Left cardiac atrium (tissue), 4 donors: ENCODE measurements at regions not wholly inside any gene's neighbourhood (a gene's known extent, or its start where the extent isn't known, plus 50 kb on each side); places are given as distances from the start of the nearest gene placed in this dataset.
"Not testable (repeated sequence)": the region's sequence is repeated elsewhere in the genome, so short reads cannot be mapped to it uniquely, and the experiment has no call there.

Source experiments
- ATAC-seq, 2 donors: fragments of 200-7000 bp; cut with Tn5 transposase; one replicate each; pipeline ENCODE4 v1.9.1; 2020; ENCODE audit warnings: mild to moderate bottlenecking in 2 of 2, moderate library complexity in 2 of 2
- DNase-seq: peaks from one replicate; pipeline ENCODE4 v3.0.0-alpha.2; 2020
- intact Hi-C, 2 donors: fragments of 100-400 bp; cut with DNase I; formaldehyde crosslinking; loops; one replicate each; pipeline versions ENCODE4 v1.14.1 to v1.15.1; 2022 to 2023
- donor health status: DM: no; HTN: yes; CAD: no.
- donor health status: DM: no; HTN: yes; CAD: no; lungs with severe emphysema.
- donor health status: DM: yes; HTN: yes; CAD: no.
- donor health status: Dilated cardiomyopathy.

DNA sequence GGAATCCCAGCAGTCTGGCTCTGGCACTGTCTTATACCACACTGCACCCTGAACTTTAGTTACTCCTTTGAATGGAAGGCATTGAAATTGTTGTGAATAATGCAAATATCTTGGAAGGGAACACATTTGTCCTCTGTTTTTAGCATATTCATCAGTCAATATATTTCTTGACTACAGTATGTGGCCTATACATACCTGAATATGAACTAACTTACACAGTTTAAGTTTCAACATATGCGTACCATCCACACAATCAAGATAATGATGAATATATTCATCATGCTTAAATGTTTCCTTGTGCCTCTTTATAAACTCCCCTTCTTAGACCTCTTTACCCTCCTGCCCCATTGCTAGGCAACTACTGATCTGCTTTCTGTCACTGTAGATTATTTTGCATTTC lies 145.7 kb upstream of the ESX1 start:
- intact Hi-C loops, result no loop called here
- no peak for ATAC-seq
- no peak for DNase-seq

DNA sequence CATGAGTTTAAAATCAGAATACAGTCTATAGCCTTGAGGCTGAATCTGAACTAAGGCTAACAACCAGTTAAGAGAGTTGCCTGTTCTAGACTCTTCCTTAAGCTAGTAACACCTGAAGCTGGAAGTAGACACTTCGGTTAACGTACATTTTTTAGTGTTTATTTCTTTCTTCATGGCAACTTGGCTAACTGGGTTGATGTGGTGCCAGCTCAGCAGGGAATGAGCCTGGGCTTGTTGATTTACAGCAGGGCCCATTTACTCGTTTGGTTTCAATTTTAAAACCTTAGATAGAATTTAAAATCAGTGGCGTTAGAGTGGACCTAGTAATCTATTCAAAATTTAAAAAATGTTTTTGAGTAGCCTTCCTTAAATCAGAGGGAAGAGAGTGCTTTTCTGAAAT lies 137.6 kb upstream of the ESX1 start:
- ATAC-seq, result no peak

DNA sequence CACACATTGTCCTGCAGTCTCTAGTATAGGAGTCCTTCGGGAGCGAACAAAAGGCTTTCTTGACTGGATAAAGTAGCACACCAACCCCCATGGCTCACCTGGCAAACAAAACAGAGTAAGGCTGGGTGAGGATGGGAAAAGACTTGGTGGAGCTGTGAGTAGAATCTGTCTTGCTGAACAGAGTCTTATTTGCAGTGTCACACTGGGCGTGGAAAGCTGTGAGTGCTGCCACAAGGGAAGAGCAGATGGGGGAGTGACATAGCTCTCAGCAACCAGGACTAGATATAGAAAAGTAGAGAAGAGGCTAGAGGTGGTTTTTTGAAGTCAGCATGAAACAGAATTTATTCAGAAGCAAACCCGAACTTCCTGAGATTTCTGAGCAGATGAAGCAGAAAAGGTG lies 137.2 kb upstream of the ESX1 start:
- ATAC-seq (no peak), DNase-seq (no peak)
- intact Hi-C loops, result no loop called here

More for the DNA sequence above, 137.6 kb upstream of the ESX1 start:
- no peak for DNase-seq
- intact Hi-C loops, result no loop called here

DNA sequence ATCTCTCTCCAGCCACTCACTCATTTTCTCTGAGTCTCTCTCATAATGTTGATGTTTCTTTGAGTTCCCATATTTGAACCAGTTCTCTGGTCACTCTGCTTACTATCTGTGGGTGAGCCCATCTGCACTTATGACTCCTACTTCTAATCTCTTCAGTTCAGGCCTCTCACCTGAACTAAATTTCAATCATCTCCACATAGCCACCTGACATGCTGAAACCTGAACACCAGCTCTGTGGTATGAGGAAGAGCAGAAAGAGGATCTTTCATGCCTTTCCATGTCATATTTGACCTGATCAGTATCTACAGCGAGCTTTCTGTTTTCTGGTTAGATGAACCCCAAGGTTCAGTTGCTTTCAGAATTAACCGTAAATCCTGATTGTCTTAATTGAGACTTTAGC lies 122.2 kb upstream of the ESX1 start:
- intact Hi-C loops, result no loop called here

DNA sequence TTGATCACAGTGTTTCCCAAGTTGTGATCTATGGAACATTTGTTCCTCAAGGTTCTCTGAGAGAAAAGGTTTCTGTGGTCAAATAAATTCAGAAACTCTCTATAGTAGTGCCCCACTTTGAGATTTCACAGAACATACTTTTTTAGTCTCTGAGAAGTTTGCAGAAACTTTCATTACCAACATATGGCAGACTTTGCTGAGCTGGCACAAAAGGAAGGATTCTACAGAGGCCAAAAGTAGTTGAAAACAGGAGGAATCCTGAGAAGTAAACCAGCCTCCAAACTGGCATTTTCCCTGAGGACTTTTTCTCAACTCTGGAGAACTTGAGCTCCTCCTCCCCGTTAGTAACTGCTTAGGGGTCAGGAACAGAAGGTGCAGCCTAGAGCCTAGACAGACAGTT lies 117.8 kb upstream of the ESX1 start:
- ATAC-seq, result no peak
- no peak for DNase-seq
- intact Hi-C loops, result no loop called here

More for the DNA sequence above, 122.2 kb upstream of the ESX1 start:
- ATAC-seq, result no peak
- DNase-seq, result no peak

DNA sequence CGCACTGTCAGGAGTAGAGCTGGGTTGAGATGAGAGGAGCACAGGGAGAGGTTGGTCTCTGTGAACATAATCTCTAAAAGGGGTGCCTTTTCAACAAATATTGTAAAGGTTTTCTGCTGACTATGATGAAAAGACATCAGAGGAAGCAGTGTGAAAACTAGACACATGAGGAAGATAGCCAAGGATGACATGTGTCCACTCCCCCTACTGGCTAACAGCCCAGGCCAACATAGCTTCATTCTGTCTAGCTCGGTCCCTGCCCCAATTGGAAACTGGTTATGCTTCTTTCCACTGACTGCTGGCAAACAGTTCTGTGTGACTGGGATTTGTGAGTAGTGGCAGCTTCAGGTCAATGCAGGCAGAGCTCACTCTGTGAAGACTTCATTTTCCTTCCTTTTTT lies 115.4 kb upstream of the ESX1 start:
- ATAC-seq (no peak), DNase-seq (no peak)
- intact Hi-C loops, result no loop called here

DNA sequence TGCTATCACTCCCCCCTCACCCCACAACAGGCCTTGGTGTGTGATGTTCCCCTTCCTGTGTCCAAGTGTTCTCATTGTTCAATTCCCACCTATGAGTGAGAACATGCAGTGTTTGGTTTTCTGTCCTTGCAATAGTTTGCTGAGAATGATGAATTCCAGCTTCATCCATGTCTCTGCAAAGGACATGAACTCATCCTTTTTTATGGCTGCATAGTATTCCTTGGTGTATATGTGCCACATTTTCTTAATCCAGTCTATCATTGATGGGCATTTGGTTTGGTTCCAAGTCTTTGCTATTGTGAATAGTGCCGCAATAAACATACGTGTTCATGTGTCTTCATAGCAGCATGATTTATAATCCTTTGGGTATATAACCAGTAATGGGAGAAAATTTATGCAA lies 106.0 kb upstream of the ESX1 start:
- ATAC-seq, intact Hi-C loops, DNase-seq: not testable (repeated sequence)

DNA sequence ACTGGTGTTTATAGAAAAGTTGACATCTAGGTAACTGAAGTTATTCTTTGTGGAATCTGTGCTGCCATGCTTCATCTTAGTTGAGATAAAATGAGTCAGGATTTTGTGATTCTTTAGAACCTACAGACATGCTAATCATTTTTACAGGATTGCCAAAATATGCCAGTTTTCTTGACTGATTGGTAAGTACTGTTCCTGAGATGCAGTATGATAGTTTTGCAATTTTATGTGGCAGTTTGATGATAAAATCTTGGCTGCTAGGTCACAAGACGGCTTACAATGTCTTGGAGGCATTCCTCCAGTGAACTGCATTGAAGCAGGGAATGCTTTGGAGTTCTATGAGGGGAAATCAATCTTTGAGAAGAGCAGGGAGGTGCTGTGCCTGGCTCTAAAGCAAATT lies 104.4 kb upstream of the ESX1 start:
- no peak for DNase-seq
- ATAC-seq, result no peak
- intact Hi-C loops, result no loop called here

DNA sequence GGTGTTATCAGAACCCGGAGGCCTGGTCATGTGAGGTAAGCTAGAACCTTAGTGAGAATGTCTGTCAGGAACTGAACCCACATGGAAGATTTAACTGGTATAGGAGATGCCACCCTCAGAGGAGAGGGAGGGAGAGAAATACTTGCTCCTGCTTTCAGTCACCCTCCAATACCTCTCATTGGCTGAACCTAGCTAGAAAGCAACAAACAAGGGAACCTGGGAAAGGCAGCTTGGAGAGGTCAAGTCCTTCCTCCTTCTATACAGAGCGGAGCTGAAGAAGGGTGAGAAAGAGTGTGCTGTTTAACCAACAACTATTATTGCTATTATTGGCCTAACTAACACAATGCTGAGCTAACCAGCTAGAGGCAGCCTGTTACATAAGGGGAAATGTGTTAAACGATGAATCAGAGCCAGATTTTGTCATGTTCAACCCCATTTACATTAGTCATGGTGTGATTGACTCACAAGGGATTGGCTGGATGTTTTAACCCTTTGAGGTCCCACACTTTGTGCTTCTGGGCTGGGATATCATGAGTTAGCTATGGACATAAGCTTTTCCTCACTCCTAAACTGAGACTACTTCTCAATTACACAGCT lies 96.5 kb upstream of the ESX1 start:
- intact Hi-C loops, result no loop called here
- no peak for DNase-seq
- no peak for ATAC-seq

DNA sequence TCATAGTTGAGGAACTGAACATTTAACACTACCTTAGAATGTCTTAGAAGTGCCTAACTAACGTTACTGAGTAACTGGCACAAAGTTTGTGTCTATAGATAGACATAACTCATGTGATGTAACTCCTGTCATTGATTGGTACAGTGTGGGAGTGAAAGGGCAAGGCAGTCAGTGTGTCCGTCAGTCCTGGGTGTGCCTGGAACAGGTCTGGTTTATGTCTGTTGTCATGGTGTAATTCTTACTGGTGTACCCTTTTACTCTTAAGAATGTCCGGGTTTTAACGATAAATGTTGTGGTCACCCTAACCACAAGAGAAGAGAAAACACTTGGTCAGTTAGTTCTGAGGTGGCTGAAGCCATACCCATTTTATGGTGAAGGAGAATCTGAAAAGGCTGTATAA lies 93.1 kb upstream of the ESX1 start:
- DNase-seq (no peak), ATAC-seq (no peak)
- intact Hi-C loops, result no loop called here

DNA sequence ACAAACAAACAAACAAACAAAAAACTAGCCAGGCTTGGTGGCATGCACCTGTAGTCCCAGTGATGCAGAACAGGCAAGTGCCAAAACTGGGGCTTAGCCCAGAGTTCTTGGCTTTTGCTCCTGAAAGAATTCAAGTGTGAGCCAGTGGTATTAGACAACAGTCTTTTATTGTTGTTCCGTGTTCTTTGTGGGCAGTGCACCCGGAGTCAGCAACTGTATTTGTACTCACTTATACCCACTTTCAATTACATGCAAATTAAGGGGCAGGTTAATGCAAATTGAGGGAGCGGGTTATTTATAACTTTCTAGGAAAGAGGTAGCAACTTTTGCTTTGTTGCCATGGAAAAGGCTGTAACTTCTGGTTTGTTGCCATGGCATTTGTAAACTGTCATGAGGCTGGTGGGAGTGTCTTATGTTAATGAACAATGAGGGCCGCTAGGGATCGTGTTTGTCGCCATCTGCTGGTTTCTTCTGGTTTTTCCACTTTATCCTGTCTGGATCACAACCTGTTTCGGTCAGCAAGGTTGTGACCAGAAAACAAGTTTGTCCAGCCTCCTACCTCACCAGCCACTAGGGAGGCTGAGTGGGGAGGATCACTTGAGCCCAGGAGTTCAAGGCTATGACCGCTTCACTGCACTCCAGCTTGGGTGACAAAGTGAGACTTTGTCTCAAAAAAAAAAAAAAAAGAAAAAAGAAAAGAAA lies 88.8 kb upstream of the ESX1 start:
- no peak for DNase-seq

DNA sequence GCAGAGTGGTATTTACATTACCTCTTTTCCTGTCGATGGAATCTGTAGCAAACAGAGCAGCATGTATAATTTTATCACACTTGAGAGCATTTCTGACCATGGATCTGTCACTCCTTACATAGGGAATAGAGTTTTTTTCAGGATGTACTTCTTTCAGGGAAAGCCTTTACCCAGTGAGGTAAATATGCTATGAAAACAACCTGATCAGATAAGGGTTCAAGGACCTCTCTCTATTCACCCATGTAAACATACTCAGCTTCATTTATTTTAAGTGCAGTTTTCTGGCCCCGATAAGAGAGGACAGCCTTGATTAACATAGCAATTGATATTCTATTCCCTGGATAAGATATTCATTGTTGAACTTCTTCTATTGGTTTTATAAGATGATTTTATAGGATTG lies 87.3 kb upstream of the ESX1 start:
- ATAC-seq (no peak), DNase-seq (no peak)
- intact Hi-C loops, result no loop called here

More for the DNA sequence above, 88.8 kb upstream of the ESX1 start:
- intact Hi-C loops, result no loop called here
- ATAC-seq, result peak in 1 of 2 donors; percentile 47

DNA sequence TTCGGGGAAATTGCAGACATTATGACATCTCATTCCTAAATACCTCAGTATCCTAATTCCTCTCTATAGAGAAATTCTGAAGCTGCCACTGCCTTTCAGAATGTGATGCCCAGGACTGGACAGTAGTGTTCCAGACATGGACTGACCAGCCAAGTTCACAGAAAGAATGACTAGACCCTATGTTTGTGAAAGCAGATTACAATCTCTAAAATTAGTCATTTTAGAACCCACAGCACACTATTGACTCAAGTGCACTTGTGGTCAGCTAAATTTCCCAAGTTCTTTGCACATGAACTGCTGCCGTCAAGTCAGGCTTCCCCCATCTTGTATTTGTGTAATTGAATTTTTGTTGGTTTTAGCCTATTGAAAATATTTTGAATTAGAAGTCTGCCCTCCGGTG lies 81.0 kb upstream of the ESX1 start:
- ATAC-seq (no peak), DNase-seq (no peak)
- intact Hi-C loops, result no loop called here

DNA sequence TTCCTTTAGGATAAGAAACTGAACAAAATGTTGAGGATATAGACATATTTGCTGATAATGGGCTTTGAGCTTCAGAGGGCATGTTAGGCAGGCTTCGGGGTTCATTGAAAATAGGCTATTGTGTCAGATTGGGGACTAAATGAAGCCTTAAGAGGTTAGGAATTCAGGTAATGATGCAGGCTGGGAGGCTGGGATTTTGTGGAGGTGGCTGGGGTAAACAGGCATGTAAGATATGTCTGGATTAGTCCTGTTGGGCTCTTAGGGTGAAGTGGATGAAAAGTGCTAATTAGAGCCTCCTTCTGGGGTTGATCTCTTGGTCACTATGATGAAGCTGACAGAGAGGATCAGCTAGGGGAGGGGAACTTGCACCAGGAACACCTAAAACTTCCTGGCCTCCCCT lies 80.2 kb upstream of the ESX1 start:
- no peak for DNase-seq
- intact Hi-C loops, result no loop called here
- ATAC-seq, result no peak

DNA sequence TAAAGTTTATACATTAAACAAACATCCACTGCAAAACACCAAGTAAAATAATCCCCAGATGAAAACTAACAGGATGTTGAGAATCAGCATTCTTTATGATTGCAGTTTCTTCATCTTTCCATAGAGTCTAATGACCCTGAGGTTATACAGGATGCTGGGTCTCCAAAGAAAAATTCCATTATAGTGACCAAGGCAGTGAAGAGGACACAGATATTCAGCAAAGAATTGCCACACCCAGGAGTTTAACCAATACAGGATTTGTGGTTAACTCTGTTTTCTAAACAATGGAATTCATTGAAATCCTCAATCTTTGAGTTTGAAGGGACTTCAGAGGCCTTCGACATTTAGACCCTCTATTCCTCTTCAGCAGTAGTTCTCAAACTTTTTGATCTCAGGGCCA lies 76.2 kb upstream of the ESX1 start:
- no peak for DNase-seq
- intact Hi-C loops, result no loop called here
- ATAC-seq, result no peak

DNA sequence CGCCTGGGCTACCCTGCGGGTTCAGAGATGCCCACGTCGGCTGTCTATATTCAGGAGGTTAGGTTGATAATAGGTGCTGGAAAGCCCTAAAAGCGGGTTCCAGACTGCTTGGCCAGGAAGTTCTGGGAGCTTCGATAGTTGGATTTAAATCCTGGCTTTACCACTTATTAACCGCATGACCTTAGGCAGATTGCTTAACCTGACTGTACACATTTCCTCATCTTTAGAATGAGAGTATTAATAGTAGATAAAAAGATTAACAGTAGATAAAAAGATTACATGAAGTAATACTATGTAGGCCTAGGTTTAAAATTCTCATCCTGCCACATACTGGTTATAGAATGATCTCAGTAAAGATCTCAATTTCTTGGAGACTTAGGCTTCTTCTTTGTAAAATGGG lies 75.0 kb upstream of the ESX1 start:
- ATAC-seq (no peak), DNase-seq (no peak)
- intact Hi-C loops, result no loop called here

DNA sequence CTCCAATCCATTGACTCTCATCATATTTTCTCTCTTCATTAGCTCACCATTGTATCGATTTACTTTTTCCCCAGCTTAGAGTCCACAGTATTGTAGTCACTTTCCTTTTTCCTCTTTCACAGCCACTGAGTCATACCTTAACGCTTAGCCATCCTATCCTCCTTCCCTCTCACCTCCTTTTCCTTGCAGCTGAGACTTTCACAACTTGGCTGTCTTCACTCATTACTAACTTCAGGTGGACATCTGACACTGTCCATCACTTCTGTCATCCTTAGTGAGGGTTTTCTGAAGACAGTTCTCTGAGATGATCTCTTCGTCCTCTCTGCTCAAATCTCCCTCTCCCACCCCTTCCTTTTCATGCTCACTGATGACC lies 70.5 kb upstream of the ESX1 start:
- DNase-seq (no peak), ATAC-seq (no peak)
- intact Hi-C loops, result no loop called here

DNA sequence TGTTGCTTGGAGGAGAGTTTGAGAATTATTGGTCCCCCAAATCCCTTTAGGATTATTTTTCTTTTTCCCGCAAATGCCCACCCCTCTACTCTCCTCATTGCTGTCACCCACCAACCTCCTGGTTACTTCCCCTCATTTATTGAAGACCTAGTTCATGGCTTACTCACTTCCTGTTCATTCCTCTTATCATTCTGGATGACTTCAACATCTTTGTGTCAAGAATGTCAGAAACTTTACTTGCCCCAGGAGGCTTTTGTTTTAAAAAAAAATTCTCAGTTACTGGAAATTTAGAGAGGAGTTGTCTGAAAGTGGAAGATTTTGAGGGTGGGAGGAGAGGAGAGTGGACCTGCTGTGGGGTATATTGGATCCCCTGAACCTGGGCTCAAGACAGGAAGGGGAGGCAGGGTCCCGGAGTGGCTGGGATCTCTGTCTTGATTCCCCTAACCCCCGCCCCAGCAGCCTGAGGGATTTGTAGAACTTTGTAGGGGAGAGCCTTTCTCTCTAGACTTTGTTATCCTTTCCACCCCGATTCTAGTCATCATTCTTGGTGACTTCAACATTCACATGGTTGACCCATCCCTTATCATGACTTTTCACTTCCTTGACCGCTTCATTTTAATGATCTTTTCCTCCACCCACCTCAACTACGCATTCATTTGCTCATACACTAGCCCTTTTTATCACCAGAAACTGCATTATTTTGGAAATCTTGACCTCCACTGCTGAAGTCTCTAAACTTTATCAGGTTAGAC lies 69.9 kb upstream of the ESX1 start:
- intact Hi-C loops, result no loop called here
- DNase-seq (no peak), ATAC-seq (no peak)

DNA sequence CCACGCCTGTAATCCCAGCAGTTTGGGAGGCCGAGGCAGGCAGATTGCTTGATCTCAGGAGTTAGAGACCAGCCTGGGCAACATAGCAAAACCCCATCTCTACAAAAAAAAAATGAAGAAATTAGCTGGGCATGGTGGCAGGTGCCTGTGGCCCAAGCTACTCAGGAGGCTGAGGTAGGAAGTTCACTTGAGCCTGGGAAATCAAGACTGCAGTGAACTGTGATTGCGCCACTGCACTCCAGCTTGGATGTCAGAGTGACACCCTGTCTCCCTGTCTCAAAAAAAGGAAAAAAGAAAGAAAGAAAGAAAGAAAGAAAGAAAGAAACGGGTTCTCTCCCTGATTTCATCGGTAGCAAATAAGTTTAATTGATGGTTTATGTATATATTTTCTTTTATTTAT lies 64.6 kb upstream of the ESX1 start:
- DNase-seq (no peak), ATAC-seq (no peak)
- intact Hi-C loops, result no loop called here

DNA sequence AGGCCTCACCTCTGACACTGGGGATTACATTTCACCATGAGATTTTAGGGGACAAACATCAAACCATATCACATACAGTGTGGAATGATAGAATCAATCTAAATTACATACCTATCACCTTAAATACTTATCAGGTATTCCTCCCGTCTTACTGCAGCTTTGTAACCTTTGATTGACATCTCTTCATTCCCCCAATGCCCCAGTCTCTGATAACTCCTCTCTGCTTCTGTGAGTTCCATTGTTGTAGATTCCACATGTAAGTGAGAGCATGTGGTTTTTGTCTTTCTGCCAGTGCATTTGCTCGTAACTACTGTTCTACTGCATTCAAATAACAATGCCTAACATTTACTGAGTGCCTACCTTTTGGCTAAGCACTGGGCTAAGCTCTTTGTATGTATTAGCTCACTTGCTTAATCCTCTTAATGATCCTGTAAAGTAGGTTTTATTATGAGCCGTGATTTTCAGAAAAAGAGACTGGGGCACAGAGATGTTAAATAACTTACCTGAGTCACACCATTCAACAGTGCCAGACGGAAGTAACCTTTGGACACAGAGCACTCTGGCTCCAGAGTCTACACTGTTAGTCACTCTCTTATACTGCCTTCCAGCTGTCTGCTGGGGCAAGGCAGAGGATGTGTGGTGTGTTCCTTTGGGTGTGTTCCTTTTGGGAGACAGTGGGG lies 63.7 kb upstream of the ESX1 start:
- no peak for ATAC-seq
- DNase-seq, result no peak
- intact Hi-C loops, result no loop called here
